ENCODE measurements at regions not wholly inside any gene's neighbourhood (a gene's known extent, or its start where the extent isn't known, plus 50 kb on each side); places are given as distances from the start of the nearest gene placed in this dataset.

- intact Hi-C loops (cut with micrococcal nuclease) (no loop called here), dilution Hi-C loops (cut with MboI; ENCODE audit: extremely low pct_ligation_motif_present, low sequenced_read_pairs) (no loop called here)
- H3K4me1 ChIP-seq (ENCODE audit: control insufficient read depth, extremely low read depth, insufficient read depth, low read length), result no peaks in the 10 kb centered on the region
- no peaks in the 10 kb centered on the region for H3K9me3 ChIP-seq (replicated peaks; ENCODE audit: control insufficient read depth, insufficient read depth, low read length)
- H3K79me2 ChIP-seq (ENCODE audit: control insufficient read depth, insufficient read depth, low read length), result no peaks in the 10 kb centered on the region
- TF ChIP-seq CTCF (IDR thresholded peaks at IDR 0.05; ENCODE audit: extremely low read depth in 1 of 2, insufficient read depth in 1 of 2, low read depth in 1 of 2, low read length in 2 of 2) (no peak), MYC (IDR thresholded peaks at IDR 0.05; ENCODE audit: low read depth, low read length) (no peak), GATA2 (IDR thresholded peaks at IDR 0.05; ENCODE audit: insufficient read depth, insufficient read length, low read depth, low read length) (no peak), MAX (IDR thresholded peaks at IDR 0.05; ENCODE audit: insufficient read depth, insufficient read length) (no peak), POLR2AphosphoS5 (IDR thresholded peaks at IDR 0.05; ENCODE audit: insufficient read depth, low read depth, low read length) (no peak), FOS (IDR thresholded peaks at IDR 0.05; ENCODE audit: borderline replicate concordance, insufficient read depth, low read length) (no peak), JUN (IDR thresholded peaks at IDR 0.05; ENCODE audit: borderline replicate concordance, insufficient read depth, insufficient read length, low read depth) (no peak)
- H3K4me3 ChIP-seq (replicated peaks in 1 of 3; ENCODE audit: insufficient read depth in 1 of 3, low read depth in 1 of 3, low read length in 3 of 3), result no peak overlapping the region
- BruUV-seq (replicated peaks), result no TSS peak
- no peak for FAIRE-seq
- H4K20me1 ChIP-seq (replicated peaks; ENCODE audit: control insufficient read depth, extremely low read depth, insufficient read depth, low read length), result no peaks in the 10 kb centered on the region
- no peak overlapping the region for H3K4me2 ChIP-seq (ENCODE audit: insufficient read depth, low read length)
- no peak overlapping the region for H3K9ac ChIP-seq (replicated peaks; ENCODE audit: extremely low read depth, insufficient read depth, low read length)
- no peak for DNase-seq (ENCODE audit: low read depth, low spot score)
- POLR2A ChIA-PET, result no interaction called here
- H3K27ac ChIP-seq (ENCODE audit: insufficient read depth, low read depth, low read length), result no peak overlapping the region
- CTCF ChIA-PET, result interaction anchor here (0.6 to 1.4 kb wide), 3 partner anchors 10 to 227 kb away, joined by 3 to 5 read pairs (median 3); no protein-coding TSS in a partner anchor
- no peak overlapping the region for H2AFZ ChIP-seq (ENCODE audit: low read depth, low read length)
- peaks cover 1 to 3% of the 10 kb centered on the region in 2 experiments for H3K27me3 ChIP-seq (ENCODE audit: control insufficient read depth in 2 of 2, insufficient read depth in 2 of 2, low read length in 2 of 2)
- H3K9me1 ChIP-seq (replicated peaks; ENCODE audit: control insufficient read depth, extremely low read depth, insufficient read depth, low read length), result no peaks in the 10 kb centered on the region
- no peaks in the 10 kb centered on the region for H3K36me3 ChIP-seq (ENCODE audit: control insufficient read depth in 2 of 2, extremely low read depth in 1 of 2, insufficient read depth in 2 of 2, low read length in 2 of 2)
Measured at GRCh38 chr1:31497601-31498000, 78.7 kb upstream of the TINAGL1 start.
